IPS-20b (cell line): ENCODE measurements at regions not wholly inside any gene's neighbourhood (a gene's known extent, or its start where the extent isn't known, plus 50 kb on each side); places are given as distances from the start of the nearest gene placed in this dataset.

ENCODE experiments used
- H3K27ac ChIP-seq: one replicate; pipeline ENCODE4 v1.5.1; 2013; ENCODE audit warnings: low read length
- H3K27me3 ChIP-seq: 2 replicates; pipeline ENCODE4 v1.6.1; 2013; ENCODE audit warnings: mild to moderate bottlenecking, low read length, inconsistent platforms; ENCODE audit not compliant: insufficient read depth
- H3K36me3 ChIP-seq: 2 replicates; pipeline ENCODE4 v1.6.1; 2013; ENCODE audit warnings: low read depth, mild to moderate bottlenecking, inconsistent platforms, low read length, moderate library complexity; ENCODE audit not compliant: insufficient read depth
- H3K4me1 ChIP-seq: 2 replicates; pipeline ENCODE4 v1.6.1; 2013; ENCODE audit warnings: mild to moderate bottlenecking, control low read depth, inconsistent platforms, low read length, moderate library complexity; ENCODE audit not compliant: insufficient read depth
- H3K4me3 ChIP-seq: 2 replicates; pipeline ENCODE4 v1.5.1; 2013; ENCODE audit warnings: mild to moderate bottlenecking, low read length, inconsistent platforms
- H3K9ac ChIP-seq: 2 replicates; pipeline ENCODE4 v1.6.1; 2013; ENCODE audit warnings: low read depth, mild to moderate bottlenecking, inconsistent platforms, low read length, moderate library complexity
- H3K9me3 ChIP-seq: 2 replicates; pipeline ENCODE4 v1.6.1; 2013; ENCODE audit warnings: mild to moderate bottlenecking, low read depth, low read length, inconsistent platforms; ENCODE audit not compliant: insufficient read depth

DNA sequence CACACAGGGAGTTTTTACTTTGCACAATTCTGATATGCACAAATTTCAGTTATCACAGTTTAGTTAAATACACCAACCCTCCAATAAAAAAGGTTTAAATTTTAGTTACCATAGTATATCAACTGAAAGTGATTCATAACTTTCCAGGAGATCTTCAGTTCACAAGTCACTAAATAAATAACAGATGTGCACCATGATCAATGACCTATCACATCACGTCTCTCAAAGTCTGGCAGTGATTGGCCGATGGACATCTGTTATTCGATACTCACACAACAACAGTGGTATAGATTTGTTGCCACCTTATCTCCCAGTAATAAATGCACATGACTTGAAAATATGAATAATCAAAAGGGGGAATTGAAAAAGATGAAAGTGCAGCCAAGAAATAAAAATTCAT, 66.8 kb upstream of the PTCHD4 start:
- H3K4me3 ChIP-seq: no peak overlapping the region
- no peaks in the 10 kb centered on the region for H3K9me3 ChIP-seq
- H3K27me3 ChIP-seq: no peaks in the 10 kb centered on the region
- no peak overlapping the region for H3K27ac ChIP-seq
- no peaks in the 10 kb centered on the region for H3K4me1 ChIP-seq
- H3K9ac ChIP-seq: no peak overlapping the region
- no peaks in the 10 kb centered on the region for H3K36me3 ChIP-seq

DNA sequence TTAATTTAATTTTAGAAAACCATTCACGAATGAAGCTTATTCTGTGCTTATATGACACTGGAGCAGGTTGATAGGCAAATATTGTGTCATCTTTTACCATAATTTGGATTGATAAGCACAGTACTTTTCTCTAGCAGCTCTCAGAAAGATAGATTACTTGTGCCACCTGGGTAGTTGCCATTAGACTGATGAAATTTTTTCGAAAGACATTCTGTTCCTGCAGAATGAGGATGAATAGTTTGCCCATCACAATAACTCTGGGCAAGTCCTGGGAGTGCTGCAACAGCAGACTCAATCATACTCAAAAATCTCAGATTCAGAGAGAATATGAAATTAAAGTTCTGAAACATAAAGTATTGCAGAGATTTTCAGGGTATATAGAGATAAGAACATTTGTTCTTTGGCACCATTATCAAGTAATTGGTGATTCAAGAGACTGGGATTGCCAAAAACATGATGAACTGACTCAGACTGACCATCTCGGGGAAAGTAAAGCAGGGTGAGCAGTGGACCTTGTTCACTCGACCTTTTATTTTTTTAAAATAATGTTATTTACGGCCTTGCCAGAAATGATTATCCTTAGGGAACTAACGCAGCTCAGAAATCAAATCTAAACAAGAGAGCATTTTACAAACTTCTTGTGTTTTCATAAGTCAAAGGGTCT, 65.8 kb upstream of the PTCHD4 start:
- Histone ChIP-seq H3K4me3 (no peak overlapping the region), H3K4me1 (no peaks in the 10 kb centered on the region), H3K27me3 (no peaks in the 10 kb centered on the region), H3K36me3 (no peaks in the 10 kb centered on the region), H3K27ac (no peak overlapping the region), H3K9ac (no peak overlapping the region), H3K9me3 (no peaks in the 10 kb centered on the region)

DNA sequence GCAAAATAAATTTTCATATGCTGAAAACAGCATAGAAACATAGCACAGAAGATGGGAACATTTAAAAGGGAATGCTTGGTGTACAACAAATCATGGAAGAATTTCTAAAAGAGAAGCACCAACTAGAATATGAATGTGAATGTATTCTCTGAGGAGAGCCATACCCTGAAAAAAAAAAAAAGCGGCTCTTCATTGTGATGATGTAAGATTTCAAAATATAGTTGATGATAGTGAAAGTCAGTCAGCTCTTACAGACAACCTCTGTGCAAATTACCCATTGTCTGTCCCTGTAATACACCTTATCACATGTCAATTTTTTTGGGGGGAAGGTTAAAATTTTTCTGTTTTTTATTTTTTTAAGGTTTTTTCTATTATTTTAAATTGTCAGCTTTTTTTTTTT, 58.6 kb upstream of the PTCHD4 start:
- Histone ChIP-seq H3K4me3 (no peak overlapping the region), H3K36me3 (no peaks in the 10 kb centered on the region), H3K27me3 (no peaks in the 10 kb centered on the region), H3K9me3 (no peaks in the 10 kb centered on the region), H3K4me1 (no peaks in the 10 kb centered on the region), H3K9ac (no peak overlapping the region), H3K27ac (no peak overlapping the region)
